H1 (cell line): ENCODE measurements at regions not wholly inside any gene's neighbourhood (a gene's known extent, or its start where the extent isn't known, plus 50 kb on each side); places are given as distances from the start of the nearest gene placed in this dataset.
"Not testable (repeated sequence)": the region's sequence is repeated elsewhere in the genome, so short reads cannot be mapped to it uniquely, and the experiment has no call there.

Source experiments
- CTCF ChIA-PET: fragments of 300-600 bp; sonication (Branson Sonifier 250); formaldehyde crosslinking; loops from one replicate; lab custom pipeline; 2021; ENCODE audit not compliant: partially characterized antibody; lab: Charles Lee
- POLR2A ChIA-PET: fragments of 300-600 bp; sonication (Branson Sonifier 250); formaldehyde crosslinking; loops from one replicate; lab custom pipeline; 2021; ENCODE audit warnings: inconsistent platforms; ENCODE audit not compliant: partially characterized antibody; lab: Charles Lee
- DNase-seq, 2 experiments: peaks; one replicate each; pipeline versions ENCODE4 v3.0.0 to v3.0.0-alpha.2; 2010 to 2022; ENCODE audit warnings: low spot score in 2 of 2, low read depth in 1 of 2, mixed read lengths in 1 of 2
- FAIRE-seq: peaks from 2 replicates; lab custom pipeline; 2011; peaks lifted over from hg19 to GRCh38; lab: Jason Lieb, UNC
- H2AFZ ChIP-seq: 2 replicates; pipeline ENCODE4 v1.8.1; 2012; ENCODE audit warnings: low read length, inconsistent platforms
- H2AK5ac ChIP-seq: 2 replicates; pipeline ENCODE4 v1.6.1; 2013; ENCODE audit warnings: low read depth, low read length
- H2BK120ac ChIP-seq: replicated peaks from 2 replicates; pipeline ENCODE3; 2013; ENCODE audit warnings: low read depth, low read length, inconsistent platforms
- H2BK12ac ChIP-seq: 2 replicates; pipeline ENCODE4 v1.6.1; 2013; ENCODE audit warnings: low read depth, low read length
- H2BK15ac ChIP-seq: 2 replicates; pipeline ENCODE4 v1.6.1; 2013; ENCODE audit warnings: low read length
- H2BK20ac ChIP-seq: 2 replicates; pipeline ENCODE4 v1.6.1; 2013; ENCODE audit warnings: low read length
- H2BK5ac ChIP-seq: 2 replicates; pipeline ENCODE4 v1.6.1; 2013; ENCODE audit warnings: low read depth, low read length
- H3K14ac ChIP-seq: 2 replicates; pipeline ENCODE4 v1.6.1; 2013; ENCODE audit warnings: inconsistent platforms; ENCODE audit not compliant: insufficient read length
- H3K18ac ChIP-seq: 2 replicates; pipeline ENCODE4 v1.6.1; 2013; ENCODE audit warnings: low read length; ENCODE audit errors: extremely low read depth
- H3K23ac ChIP-seq: 2 replicates; pipeline ENCODE4 v1.6.1; 2013; ENCODE audit warnings: inconsistent platforms; ENCODE audit not compliant: insufficient read length
- H3K23me2 ChIP-seq: 2 replicates; pipeline ENCODE4 v1.6.1; 2013; ENCODE audit warnings: low read depth, low read length
- H3K27ac ChIP-seq: 2 replicates; pipeline ENCODE4 v1.6.1; 2011; ENCODE audit warnings: low read depth, low read length, inconsistent platforms
- H3K27me3 ChIP-seq, 4 experiments: replicated peaks in 1 of 4; 1 replicate in 1 of 4; 2 replicates in 3 of 4; pipeline versions ENCODE4 v1.6.1 to v1.8.1; 2011 to 2013; ENCODE audit warnings: low read length in 3 of 4, mild to moderate bottlenecking in 3 of 4, inconsistent platforms in 2 of 4, mixed read lengths in 2 of 4, moderate library complexity in 1 of 4; ENCODE audit not compliant: control insufficient read depth in 3 of 4, insufficient read depth in 3 of 4; ENCODE audit errors: extremely low read depth in 1 of 4
- H3K36me3 ChIP-seq, 4 experiments: 2 replicates each; pipeline versions ENCODE4 v1.6.1 to v1.8.1; 2011 to 2013; ENCODE audit warnings: mild to moderate bottlenecking in 4 of 4, low read length in 3 of 4, moderate library complexity in 2 of 4, control low read depth in 1 of 4, inconsistent platforms in 1 of 4; ENCODE audit not compliant: insufficient read depth in 4 of 4, control insufficient read depth in 2 of 4
- H3K4ac ChIP-seq: replicated peaks from 2 replicates; pipeline ENCODE3; 2013; ENCODE audit warnings: low read length, low read depth, mixed read lengths, inconsistent platforms; ENCODE audit not compliant: insufficient read length
- H3K4me1 ChIP-seq, 4 experiments: replicated peaks in 1 of 4; 1 replicate in 1 of 4; 2 replicates in 3 of 4; pipeline versions ENCODE4 v1.6.1 to v1.8.1; 2011 to 2013; ENCODE audit warnings: low read length in 3 of 4, inconsistent platforms in 2 of 4, mixed read lengths in 1 of 4; ENCODE audit not compliant: insufficient read depth in 4 of 4, control insufficient read depth in 3 of 4
- H3K4me2 ChIP-seq, 2 experiments: 2 replicates each; pipeline versions ENCODE4 v1.6.1 to v1.8.1; 2011 to 2013; ENCODE audit warnings: low read depth in 2 of 2, low read length in 2 of 2, control low read depth in 1 of 2, inconsistent platforms in 1 of 2, mild to moderate bottlenecking in 1 of 2; ENCODE audit not compliant: insufficient read depth in 1 of 2
- H3K4me3 ChIP-seq, 4 experiments: fragments of 200-600, 300-600 bp in 1 of 4; sonication (generic), shearing (Covaris generic), sonication (Bioruptor Twin) in 1 of 4; 2 replicates each; pipeline versions ENCODE4 v1.5.1 to v1.8.1; 2011 to 2016; ENCODE audit warnings: low read length in 4 of 4, low read depth in 3 of 4, control low read depth in 2 of 4, inconsistent platforms in 2 of 4, mild to moderate bottlenecking in 2 of 4, mixed read lengths in 1 of 4, moderate library complexity in 1 of 4; ENCODE audit not compliant: insufficient read depth in 2 of 4; ENCODE audit errors: extremely low read depth in 1 of 4
- H3K56ac ChIP-seq: replicated peaks from 2 replicates; pipeline ENCODE3; 2013; ENCODE audit warnings: low read depth, mild to moderate bottlenecking, mixed read lengths, low read length, inconsistent platforms; ENCODE audit not compliant: insufficient read length
- H3K79me1 ChIP-seq: 2 replicates; pipeline ENCODE4 v1.6.1; 2013; ENCODE audit warnings: low read depth, low read length, control low read depth
- H3K79me2 ChIP-seq, 2 experiments: 2 replicates each; pipeline versions ENCODE4 v1.6.1 to v1.8.1; 2012 to 2013; ENCODE audit warnings: low read length in 2 of 2, mild to moderate bottlenecking in 2 of 2, inconsistent platforms in 1 of 2; ENCODE audit not compliant: insufficient read depth in 2 of 2, control insufficient read depth in 1 of 2
- H3K9ac ChIP-seq, 4 experiments: replicated peaks in 1 of 4; 1 replicate in 1 of 4; 2 replicates in 3 of 4; pipeline versions ENCODE4 v1.6.1 to v1.8.1; 2011 to 2013; ENCODE audit warnings: low read depth in 3 of 4, low read length in 3 of 4, control low read depth in 2 of 4, mild to moderate bottlenecking in 2 of 4, moderate library complexity in 2 of 4, inconsistent platforms in 1 of 4; ENCODE audit errors: extremely low read depth in 1 of 4
- H3K9me3 ChIP-seq, 2 experiments: 2 replicates each; pipeline versions ENCODE4 v1.6.1 to v1.8.1; 2012 to 2013; ENCODE audit warnings: mild to moderate bottlenecking in 2 of 2, moderate library complexity in 2 of 2, control low read depth in 1 of 2, inconsistent platforms in 1 of 2, low read depth in 1 of 2, low read length in 1 of 2, mixed read lengths in 1 of 2; ENCODE audit not compliant: insufficient read depth in 2 of 2
- H4K20me1 ChIP-seq, 2 experiments: replicated peaks in 1 of 2; 2 replicates each; pipeline versions ENCODE3 to v1.8.1; 2011 to 2013; ENCODE audit warnings: inconsistent platforms in 2 of 2, low read length in 2 of 2, mild to moderate bottlenecking in 1 of 2; ENCODE audit not compliant: insufficient read depth in 2 of 2, control insufficient read depth in 1 of 2
- H4K5ac ChIP-seq: 2 replicates; pipeline ENCODE4 v1.6.1; 2013; ENCODE audit warnings: low read length, low read depth, mixed read lengths, inconsistent platforms; ENCODE audit not compliant: insufficient read length
- H4K8ac ChIP-seq: 2 replicates; pipeline ENCODE4 v1.8.0; 2013; ENCODE audit warnings: mild to moderate bottlenecking, moderate library complexity, low read length, inconsistent platforms; ENCODE audit not compliant: insufficient read depth; ENCODE audit errors: extremely low read depth
- H4K91ac ChIP-seq: replicated peaks from 2 replicates; pipeline ENCODE3; 2013; ENCODE audit warnings: low read length, mixed read lengths, inconsistent platforms; ENCODE audit not compliant: insufficient read length
- WGBS, 2 experiments: shearing (Covaris generic) in 1 of 2; methylation state at CpG; one replicate each; pipeline versions ENCODE4 v1.1.6 to v1.1.7; 2013 to 2015; ENCODE audit warnings: low lambda C conversion rate in 2 of 2, mixed read lengths in 2 of 2, inconsistent platforms in 1 of 2, low coverage in 1 of 2, missing lambda C conversion rate in 1 of 2; ENCODE audit not compliant: insufficient replicate concordance in 2 of 2, insufficient coverage in 1 of 2, insufficient read length in 1 of 2; ENCODE audit errors: extremely low coverage in 1 of 2, missing lambda C conversion rate in 1 of 2; 5-methylcytosine and 5-hydroxymethylcytosine counted together

DNA sequence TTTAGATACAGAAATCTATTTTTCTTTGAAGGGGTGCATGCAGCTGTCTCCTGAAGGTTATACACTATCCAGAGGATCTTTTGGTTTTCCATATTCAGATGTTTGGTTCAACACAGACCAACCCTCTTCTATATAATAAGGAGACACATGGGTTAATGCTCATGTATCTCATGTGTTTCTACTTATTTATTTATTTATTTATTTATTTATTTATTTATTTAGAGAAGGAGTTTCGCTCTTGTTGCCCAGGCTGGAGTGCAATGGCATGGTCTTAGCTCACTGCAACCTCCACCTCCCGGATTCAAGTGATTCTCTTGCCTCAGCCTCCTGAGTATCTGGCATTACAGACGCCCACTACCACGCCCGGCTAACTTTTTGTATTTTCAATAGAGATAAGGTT is 263.2 kb upstream of the MBL2 start:
- H3K36me3 ChIP-seq, DNase-seq, H2BK20ac ChIP-seq, H3K4me2 ChIP-seq, H3K14ac ChIP-seq, H3K9me3 ChIP-seq, H4K20me1 ChIP-seq, H3K4ac ChIP-seq, H3K79me2 ChIP-seq, H4K91ac ChIP-seq, H3K9ac ChIP-seq, H4K5ac ChIP-seq, H3K56ac ChIP-seq, H2BK5ac ChIP-seq, H3K23ac ChIP-seq, H2AK5ac ChIP-seq, H3K27ac ChIP-seq, H2AFZ ChIP-seq, FAIRE-seq, H2BK120ac ChIP-seq, H3K4me3 ChIP-seq, H2BK12ac ChIP-seq, H3K4me1 ChIP-seq, H2BK15ac ChIP-seq, POLR2A ChIA-PET, H4K8ac ChIP-seq, H3K18ac ChIP-seq, H3K79me1 ChIP-seq, H3K27me3 ChIP-seq, H3K23me2 ChIP-seq: not testable (repeated sequence)
- CTCF ChIA-PET, result interaction anchor here (2.0 kb wide), 1 partner anchor 84 kb away, joined by 7 read pairs; no protein-coding TSS in a partner anchor
- WGBS, 2 experiments, result 70% methylated on average over 5 of the region's 5 CpGs; no CpG with 5 or more reads in 1 of the 2 experiments
